ENCODE measurements at regions not wholly inside any gene's neighbourhood (a gene's known extent, or its start where the extent isn't known, plus 50 kb on each side); places are given as distances from the start of the nearest gene placed in this dataset.

DNA sequence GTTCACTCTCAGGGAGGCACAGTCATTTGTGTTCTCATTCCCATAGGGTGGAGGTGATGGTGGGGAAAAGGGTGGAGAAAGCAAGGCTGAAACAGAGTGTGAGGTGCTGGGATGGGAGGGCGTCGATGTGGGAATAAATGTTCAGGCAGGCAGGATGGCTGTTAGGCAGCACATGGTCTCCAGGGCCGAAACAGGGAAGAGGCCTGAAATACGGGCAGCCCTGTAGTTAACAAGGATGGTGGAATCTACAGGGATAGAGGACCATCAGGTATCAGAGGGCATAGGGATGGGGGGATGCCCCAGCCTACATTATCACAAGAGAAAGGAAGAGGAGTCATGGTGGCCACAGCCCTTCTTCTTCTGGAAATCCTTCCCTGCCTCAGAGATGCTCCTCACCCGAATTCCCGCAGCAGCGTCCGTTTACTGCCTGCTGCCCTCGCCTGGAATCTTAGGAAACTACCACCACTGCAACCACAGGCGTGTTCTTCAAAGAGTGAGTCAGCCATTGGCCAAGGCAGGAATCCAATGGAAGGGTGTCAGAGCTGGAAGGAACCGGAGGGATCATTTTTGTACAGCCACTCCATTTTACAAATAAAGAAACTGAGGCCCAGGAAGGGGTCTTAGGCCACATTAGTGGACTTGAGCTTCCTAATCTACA is 49.7 kb upstream of the POMGNT2 start:
- TF ChIP-seq, protein P1, sequence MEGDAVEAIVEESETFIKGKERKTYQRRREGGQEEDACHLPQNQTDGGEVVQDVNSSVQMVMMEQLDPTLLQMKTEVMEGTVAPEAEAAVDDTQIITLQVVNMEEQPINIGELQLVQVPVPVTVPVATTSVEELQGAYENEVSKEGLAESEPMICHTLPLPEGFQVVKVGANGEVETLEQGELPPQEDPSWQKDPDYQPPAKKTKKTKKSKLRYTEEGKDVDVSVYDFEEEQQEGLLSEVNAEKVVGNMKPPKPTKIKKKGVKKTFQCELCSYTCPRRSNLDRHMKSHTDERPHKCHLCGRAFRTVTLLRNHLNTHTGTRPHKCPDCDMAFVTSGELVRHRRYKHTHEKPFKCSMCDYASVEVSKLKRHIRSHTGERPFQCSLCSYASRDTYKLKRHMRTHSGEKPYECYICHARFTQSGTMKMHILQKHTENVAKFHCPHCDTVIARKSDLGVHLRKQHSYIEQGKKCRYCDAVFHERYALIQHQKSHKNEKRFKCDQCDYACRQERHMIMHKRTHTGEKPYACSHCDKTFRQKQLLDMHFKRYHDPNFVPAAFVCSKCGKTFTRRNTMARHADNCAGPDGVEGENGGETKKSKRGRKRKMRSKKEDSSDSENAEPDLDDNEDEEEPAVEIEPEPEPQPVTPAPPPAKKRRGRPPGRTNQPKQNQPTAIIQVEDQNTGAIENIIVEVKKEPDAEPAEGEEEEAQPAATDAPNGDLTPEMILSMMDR (IDR thresholded peaks at IDR 0.05; ENCODE audit: low read depth, low read length) = no peak
- TF ChIP-seq EZH2phosphoT487 (IDR thresholded peaks at IDR 0.05; ENCODE audit: low read depth) = no peak

Measured in OCI-LY3 (cell line).